Vagina (tissue), 2 donors: ENCODE measurements at regions not wholly inside any gene's neighbourhood (a gene's known extent, or its start where the extent isn't known, plus 50 kb on each side); places are given as distances from the start of the nearest gene placed in this dataset.

ENCODE experiments used
- POLR2A ChIP-seq, 2 donors: fragments of 450-650 bp; IDR thresholded peaks; one replicate each; pipeline ENCODE4 v1.6.1; 2017; ENCODE audit warnings: antibody characterized with exemption in 2 of 2, mild to moderate bottlenecking in 2 of 2, moderate library complexity in 2 of 2
- POLR2AphosphoS5 ChIP-seq, 2 donors: sonication (generic); formaldehyde crosslinking; IDR thresholded peaks; one replicate each; pipeline ENCODE4 v1.9.0; 2017; ENCODE audit warnings: antibody characterized with exemption in 2 of 2, mild to moderate bottlenecking in 2 of 2, low read depth in 1 of 2; ENCODE audit not compliant: insufficient read depth in 1 of 2
- TF ChIP-seq, protein P1 (sequence below), 3 experiments: fragments of 450-650 bp in 2 of 3; fragments of 200-600 bp in 1 of 3; sonication (generic) in 1 of 3; IDR thresholded peaks; one replicate each; pipeline ENCODE4 v1.5.1; 2017 to 2019; ENCODE audit warnings: antibody characterized with exemption in 3 of 3, mild to moderate bottlenecking in 2 of 3, moderate library complexity in 2 of 3

DNA sequence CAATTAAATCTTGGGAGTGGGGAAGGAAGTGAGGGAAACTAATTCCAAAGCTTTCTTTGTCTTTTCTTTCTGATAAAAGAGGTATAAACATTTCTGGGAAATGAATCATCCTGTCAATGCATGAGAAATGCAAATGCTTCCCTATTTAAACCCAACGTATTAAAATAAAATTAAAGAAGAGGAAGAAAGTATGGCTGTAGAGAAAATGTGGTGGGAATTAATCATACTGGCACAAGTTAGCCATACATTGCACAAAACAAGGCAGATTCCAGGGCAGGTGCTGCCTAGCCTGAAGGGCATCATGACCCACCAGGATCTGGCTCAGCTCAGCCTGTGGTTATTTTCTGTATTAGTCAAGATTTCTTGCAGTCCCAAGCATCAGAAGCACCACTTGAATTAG is 338.0 kb downstream of the NYAP2 start:
- TF ChIP-seq, protein P1, sequence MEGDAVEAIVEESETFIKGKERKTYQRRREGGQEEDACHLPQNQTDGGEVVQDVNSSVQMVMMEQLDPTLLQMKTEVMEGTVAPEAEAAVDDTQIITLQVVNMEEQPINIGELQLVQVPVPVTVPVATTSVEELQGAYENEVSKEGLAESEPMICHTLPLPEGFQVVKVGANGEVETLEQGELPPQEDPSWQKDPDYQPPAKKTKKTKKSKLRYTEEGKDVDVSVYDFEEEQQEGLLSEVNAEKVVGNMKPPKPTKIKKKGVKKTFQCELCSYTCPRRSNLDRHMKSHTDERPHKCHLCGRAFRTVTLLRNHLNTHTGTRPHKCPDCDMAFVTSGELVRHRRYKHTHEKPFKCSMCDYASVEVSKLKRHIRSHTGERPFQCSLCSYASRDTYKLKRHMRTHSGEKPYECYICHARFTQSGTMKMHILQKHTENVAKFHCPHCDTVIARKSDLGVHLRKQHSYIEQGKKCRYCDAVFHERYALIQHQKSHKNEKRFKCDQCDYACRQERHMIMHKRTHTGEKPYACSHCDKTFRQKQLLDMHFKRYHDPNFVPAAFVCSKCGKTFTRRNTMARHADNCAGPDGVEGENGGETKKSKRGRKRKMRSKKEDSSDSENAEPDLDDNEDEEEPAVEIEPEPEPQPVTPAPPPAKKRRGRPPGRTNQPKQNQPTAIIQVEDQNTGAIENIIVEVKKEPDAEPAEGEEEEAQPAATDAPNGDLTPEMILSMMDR (IDR thresholded peaks at IDR 0.05): no peak
- no peak for TF ChIP-seq POLR2A (IDR thresholded peaks at IDR 0.05)
- TF ChIP-seq POLR2AphosphoS5 (IDR thresholded peaks at IDR 0.05; ENCODE audit: insufficient read depth in 1 of 2, low read depth in 1 of 2): no peak
